Hepatocyte (in vitro differentiated cells): ENCODE measurements at regions not wholly inside any gene's neighbourhood (a gene's known extent, or its start where the extent isn't known, plus 50 kb on each side); places are given as distances from the start of the nearest gene placed in this dataset.

Experiments used
- EZH2 ChIP-seq: fragments of 200-600 bp; sonication (generic); IDR thresholded peaks from 2 replicates; pipeline ENCODE4 v1.6.1; 2016; ENCODE audit warnings: antibody characterized with exemption, mild to moderate bottlenecking, borderline replicate concordance
- EZH2phosphoT487 ChIP-seq: fragments of 200-600 bp; sonication (generic); IDR thresholded peaks from one replicate; pipeline ENCODE4 v1.6.1; 2018; ENCODE audit warnings: antibody characterized with exemption, mild to moderate bottlenecking, low read depth, moderate library complexity; ENCODE audit not compliant: unreplicated experiment, severe bottlenecking
- TF ChIP-seq, protein P1 (sequence below): fragments of 200-600 bp; sonication (generic); IDR thresholded peaks from 2 replicates; pipeline ENCODE4 v1.5.1; 2016; ENCODE audit warnings: antibody characterized with exemption, mild to moderate bottlenecking; ENCODE audit not compliant: poor library complexity

GRCh38 chr5:133662578-133662977 lies 50.2 kb upstream of the FSTL4 start:
- TF ChIP-seq, protein P1, sequence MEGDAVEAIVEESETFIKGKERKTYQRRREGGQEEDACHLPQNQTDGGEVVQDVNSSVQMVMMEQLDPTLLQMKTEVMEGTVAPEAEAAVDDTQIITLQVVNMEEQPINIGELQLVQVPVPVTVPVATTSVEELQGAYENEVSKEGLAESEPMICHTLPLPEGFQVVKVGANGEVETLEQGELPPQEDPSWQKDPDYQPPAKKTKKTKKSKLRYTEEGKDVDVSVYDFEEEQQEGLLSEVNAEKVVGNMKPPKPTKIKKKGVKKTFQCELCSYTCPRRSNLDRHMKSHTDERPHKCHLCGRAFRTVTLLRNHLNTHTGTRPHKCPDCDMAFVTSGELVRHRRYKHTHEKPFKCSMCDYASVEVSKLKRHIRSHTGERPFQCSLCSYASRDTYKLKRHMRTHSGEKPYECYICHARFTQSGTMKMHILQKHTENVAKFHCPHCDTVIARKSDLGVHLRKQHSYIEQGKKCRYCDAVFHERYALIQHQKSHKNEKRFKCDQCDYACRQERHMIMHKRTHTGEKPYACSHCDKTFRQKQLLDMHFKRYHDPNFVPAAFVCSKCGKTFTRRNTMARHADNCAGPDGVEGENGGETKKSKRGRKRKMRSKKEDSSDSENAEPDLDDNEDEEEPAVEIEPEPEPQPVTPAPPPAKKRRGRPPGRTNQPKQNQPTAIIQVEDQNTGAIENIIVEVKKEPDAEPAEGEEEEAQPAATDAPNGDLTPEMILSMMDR: no peak
- no peak for TF ChIP-seq EZH2phosphoT487
- TF ChIP-seq EZH2: no peak
